Aorta (tissue), 5 donors: ENCODE measurements at regions not wholly inside any gene's neighbourhood (a gene's known extent, or its start where the extent isn't known, plus 50 kb on each side); places are given as distances from the start of the nearest gene placed in this dataset.

Experiments used
- ATAC-seq: fragments of 200-7000 bp; cut with Tn5 transposase; one replicate; pipeline ENCODE4 v1.9.1; 2022; ENCODE audit warnings: moderate library complexity; ENCODE audit not compliant: low FRiP score
- DNase-seq, 2 donors: peaks; one replicate each; pipeline ENCODE4 v3.0.0-alpha.2; 2020
- H3K27ac ChIP-seq, 2 donors: one replicate each; pipeline ENCODE4 v1.5.1; 2013; ENCODE audit warnings: low read length in 2 of 2, mild to moderate bottlenecking in 2 of 2, moderate library complexity in 2 of 2, control low read depth in 1 of 2, inconsistent platforms in 1 of 2, low read depth in 1 of 2
- H3K27me3 ChIP-seq, 2 donors: one replicate each; pipeline ENCODE4 v1.6.1; 2013; ENCODE audit warnings: control low read depth in 1 of 2, low read length in 1 of 2, mild to moderate bottlenecking in 1 of 2, moderate library complexity in 1 of 2; ENCODE audit not compliant: insufficient read depth in 2 of 2, control insufficient read depth in 1 of 2
- H3K36me3 ChIP-seq, 2 donors: one replicate each; pipeline ENCODE4 v1.6.1; 2013; ENCODE audit warnings: control low read depth in 1 of 2, low read length in 1 of 2, mild to moderate bottlenecking in 1 of 2; ENCODE audit not compliant: insufficient read depth in 2 of 2, control insufficient read depth in 1 of 2
- H3K4me1 ChIP-seq, 2 donors: one replicate each; pipeline ENCODE4 v1.6.1; 2013; ENCODE audit warnings: low read length in 2 of 2, control low read depth in 1 of 2, mild to moderate bottlenecking in 1 of 2, moderate library complexity in 1 of 2; ENCODE audit not compliant: insufficient read depth in 2 of 2, control insufficient read depth in 1 of 2
- H3K4me3 ChIP-seq, 2 donors: one replicate each; pipeline ENCODE4 v1.5.1; 2013; ENCODE audit warnings: low read length in 2 of 2, control low read depth in 1 of 2, mild to moderate bottlenecking in 1 of 2
- H3K9me3 ChIP-seq: one replicate; pipeline ENCODE4 v1.6.1; 2013; ENCODE audit warnings: mild to moderate bottlenecking, low read length; ENCODE audit not compliant: control insufficient read depth
- WGBS, 2 donors: extraction: QIAGEN DNeasy Blood & Tissue Kit; methylation state at CpG; one replicate each; pipeline ENCODE4 v1.1.7; 2013; 5-methylcytosine and 5-hydroxymethylcytosine counted together
- intact Hi-C, 2 donors: fragments of 100-400 bp; cut with DNase I; formaldehyde crosslinking; loops; one replicate each; pipeline versions ENCODE4 v1.14.2 to v1.15.0; 2022
- donor health status: healthy with polysubstance abuse.
- donor health status: Bipolar disorder and iron deficiency.
- donor health status: DM: no; HTN: no; CAD: no.
- donor health status: DM: no; HTN: no; CAD: no.
- donor health status: DM: yes; HTN: yes; CAD: no.

- no peaks in the 10 kb centered on the region for H3K9me3 ChIP-seq
- DNase-seq (no peak), ATAC-seq (no peak)
- intact Hi-C loops: no loop called here
- no peaks in the 10 kb centered on the region for H3K4me1 ChIP-seq
- WGBS, 2 donors: 46 to 50% methylated on average over 3 of the region's 3 CpGs
- no peaks in the 10 kb centered on the region for H3K36me3 ChIP-seq
- no peak overlapping the region for H3K27ac ChIP-seq
- H3K27me3 ChIP-seq: no peaks in the 10 kb centered on the region
- H3K4me3 ChIP-seq: no peak overlapping the region
Measured at GRCh38 chr4:116942315-116942714, 143.1 kb downstream of the TRAM1L1 start.

- Histone ChIP-seq H3K4me1 (no peaks in the 10 kb centered on the region), H3K27me3 (no peaks in the 10 kb centered on the region), H3K9me3 (no peaks in the 10 kb centered on the region), H3K36me3 (no peaks in the 10 kb centered on the region), H3K27ac (no peak overlapping the region), H3K4me3 (no peak overlapping the region)
- 88 to 90% methylated on average over 1 of the region's 1 CpG for WGBS, 2 donors
- no peak for DNase-seq
- intact Hi-C loops: no loop called here
- no peak for ATAC-seq
Measured at GRCh38 chr4:116930329-116930728, 155.0 kb downstream of the TRAM1L1 start.

- Histone ChIP-seq H3K27ac (no peak overlapping the region), H3K9me3 (no peaks in the 10 kb centered on the region), H3K27me3 (no peaks in the 10 kb centered on the region), H3K36me3 (no peaks in the 10 kb centered on the region), H3K4me1 (no peaks in the 10 kb centered on the region), H3K4me3 (no peak overlapping the region)
- DNase-seq: no peak
- intact Hi-C loops: no loop called here
- no peak for ATAC-seq
- WGBS, 2 donors: 87 to 89% methylated on average over 2 of the region's 2 CpGs
Measured at GRCh38 chr4:116926631-116927295, 158.6 kb downstream of the TRAM1L1 start.

- no peak overlapping the region for H3K4me3 ChIP-seq
- no peaks in the 10 kb centered on the region for H3K27me3 ChIP-seq
- DNase-seq: peak; percentile 36 to 73
- no peaks in the 10 kb centered on the region for H3K4me1 ChIP-seq
- no peaks in the 10 kb centered on the region for H3K9me3 ChIP-seq
- H3K36me3 ChIP-seq: no peaks in the 10 kb centered on the region
- WGBS, 2 donors: 4 to 5% methylated on average over 45 to 51 of the region's 51 CpGs
- H3K27ac ChIP-seq: no peak overlapping the region
- intact Hi-C loops: no loop called here
- ATAC-seq: peak; percentile 41
Measured at GRCh38 chr4:116925900-116926457, 159.4 kb downstream of the TRAM1L1 start.

GRCh38 chr4:116923389-116923788 is 162.0 kb downstream of the TRAM1L1 start:
- 80 to 89% methylated on average over 4 of the region's 4 CpGs for WGBS, 2 donors
- Histone ChIP-seq H3K27me3 (no peaks in the 10 kb centered on the region), H3K27ac (no peak overlapping the region), H3K4me1 (no peaks in the 10 kb centered on the region), H3K36me3 (no peaks in the 10 kb centered on the region), H3K9me3 (peaks cover 1% of the 10 kb centered on the region), H3K4me3 (no peak overlapping the region)
- intact Hi-C loops: no loop called here
- DNase-seq (no peak), ATAC-seq (no peak)

GRCh38 chr4:116913451-116913850 is 171.9 kb downstream of the TRAM1L1 start:
- ATAC-seq (no peak), DNase-seq (no peak)
- H3K27ac ChIP-seq: no peak overlapping the region
- intact Hi-C loops: no loop called here
- WGBS, 2 donors: 52 to 55% methylated on average over 1 of the region's 1 CpG
- H3K36me3 ChIP-seq: no peaks in the 10 kb centered on the region
- H3K27me3 ChIP-seq: no peaks in the 10 kb centered on the region
- no peaks in the 10 kb centered on the region for H3K4me1 ChIP-seq
- H3K4me3 ChIP-seq: no peak overlapping the region
- no peaks in the 10 kb centered on the region for H3K9me3 ChIP-seq

- intact Hi-C loops: no loop called here
- no peaks in the 10 kb centered on the region for H3K9me3 ChIP-seq
Measured at GRCh38 chr4:116906758-116907157, 178.6 kb downstream of the TRAM1L1 start.

GRCh38 chr4:116899561-116899960 is 185.8 kb downstream of the TRAM1L1 start:
- Histone ChIP-seq H3K27me3 (no peaks in the 10 kb centered on the region), H3K4me3 (no peak overlapping the region), H3K27ac (no peak overlapping the region), H3K9me3 (no peaks in the 10 kb centered on the region), H3K36me3 (no peaks in the 10 kb centered on the region), H3K4me1 (no peaks in the 10 kb centered on the region)
- intact Hi-C loops: no loop called here
- ATAC-seq: no peak
- DNase-seq: no peak
- WGBS, 2 donors: 70 to 81% methylated on average over 1 of the region's 1 CpG

More at GRCh38 chr4:116906758-116907157, 178.6 kb downstream of the TRAM1L1 start:
- no peaks in the 10 kb centered on the region for H3K4me1 ChIP-seq
- H3K4me3 ChIP-seq: no peak overlapping the region
- H3K36me3 ChIP-seq: no peaks in the 10 kb centered on the region
- WGBS, 2 donors: 86 to 94% methylated on average over 2 of the region's 2 CpGs
- no peak for DNase-seq
- no peak overlapping the region for H3K27ac ChIP-seq
- ATAC-seq: no peak
- no peaks in the 10 kb centered on the region for H3K27me3 ChIP-seq

- H3K9me3 ChIP-seq: no peaks in the 10 kb centered on the region
- intact Hi-C loops: no loop called here
- no peaks in the 10 kb centered on the region for H3K36me3 ChIP-seq
- H3K27ac ChIP-seq: no peak overlapping the region
- no peaks in the 10 kb centered on the region for H3K27me3 ChIP-seq
- DNase-seq: no peak
- no peak for ATAC-seq
- no peaks in the 10 kb centered on the region for H3K4me1 ChIP-seq
- no peak overlapping the region for H3K4me3 ChIP-seq
Measured at GRCh38 chr4:116885579-116885978, 199.8 kb downstream of the TRAM1L1 start.
